Raji (cell line): ENCODE measurements at regions not wholly inside any gene's neighbourhood (a gene's known extent, or its start where the extent isn't known, plus 50 kb on each side); places are given as distances from the start of the nearest gene placed in this dataset.

Experiments used
- POLR2A ChIP-seq: IDR thresholded peaks from 2 replicates; pipeline ENCODE4 v1.6.1; 2011; ENCODE audit warnings: low read depth, low read length, control low read depth; ENCODE audit not compliant: insufficient read depth

GRCh38 chr6:142544199-142544838 is 242.5 kb downstream of the ADGRG6 start:
- TF ChIP-seq POLR2A: no peak

- TF ChIP-seq POLR2A: no peak
Observed at GRCh38 chr6:142545147-142545546, 243.3 kb downstream of the ADGRG6 start.

- TF ChIP-seq POLR2A: no peak
Observed at GRCh38 chr6:142548566-142548965, 246.8 kb downstream of the ADGRG6 start.

GRCh38 chr6:142550310-142551063 is 248.7 kb downstream of the ADGRG6 start:
- TF ChIP-seq POLR2A: no peak

GRCh38 chr6:142551274-142551811 is 249.5 kb downstream of the ADGRG6 start:
- no peak for TF ChIP-seq POLR2A

- no peak for TF ChIP-seq POLR2A
Observed at GRCh38 chr6:142558786-142559185, 257.0 kb downstream of the ADGRG6 start.

GRCh38 chr6:142561511-142562265 is 259.9 kb downstream of the ADGRG6 start:
- no peak for TF ChIP-seq POLR2A

GRCh38 chr6:142562865-142563264 is 261.1 kb downstream of the ADGRG6 start:
- TF ChIP-seq POLR2A: no peak

- TF ChIP-seq POLR2A: no peak
Observed at GRCh38 chr6:142566628-142567396, 265.0 kb downstream of the ADGRG6 start.

- TF ChIP-seq POLR2A: no peak
Observed at GRCh38 chr6:142567461-142567860, 265.7 kb downstream of the ADGRG6 start.

GRCh38 chr6:142568857-142569597 is 267.2 kb downstream of the ADGRG6 start:
- TF ChIP-seq POLR2A: no peak

GRCh38 chr6:142569676-142570075 is 267.9 kb downstream of the ADGRG6 start:
- TF ChIP-seq POLR2A: no peak

- no peak for TF ChIP-seq POLR2A
Observed at GRCh38 chr6:142570221-142570671, 268.4 kb downstream of the ADGRG6 start.

- no peak for TF ChIP-seq POLR2A
Observed at GRCh38 chr6:142592876-142593275, 291.1 kb downstream of the ADGRG6 start.
